Prostate gland (tissue), 1 donor: ENCODE measurements at regions not wholly inside any gene's neighbourhood (a gene's known extent, or its start where the extent isn't known, plus 50 kb on each side); places are given as distances from the start of the nearest gene placed in this dataset.

ENCODE experiments used
- POLR2A ChIP-seq: fragments of 450-650 bp; IDR thresholded peaks from one replicate; pipeline ENCODE4 v1.6.1; 2016; ENCODE audit warnings: antibody characterized with exemption, mild to moderate bottlenecking
- POLR2AphosphoS5 ChIP-seq: sonication (generic); formaldehyde crosslinking; IDR thresholded peaks from one replicate; pipeline ENCODE4 v1.6.1; 2017; ENCODE audit warnings: antibody characterized with exemption

DNA sequence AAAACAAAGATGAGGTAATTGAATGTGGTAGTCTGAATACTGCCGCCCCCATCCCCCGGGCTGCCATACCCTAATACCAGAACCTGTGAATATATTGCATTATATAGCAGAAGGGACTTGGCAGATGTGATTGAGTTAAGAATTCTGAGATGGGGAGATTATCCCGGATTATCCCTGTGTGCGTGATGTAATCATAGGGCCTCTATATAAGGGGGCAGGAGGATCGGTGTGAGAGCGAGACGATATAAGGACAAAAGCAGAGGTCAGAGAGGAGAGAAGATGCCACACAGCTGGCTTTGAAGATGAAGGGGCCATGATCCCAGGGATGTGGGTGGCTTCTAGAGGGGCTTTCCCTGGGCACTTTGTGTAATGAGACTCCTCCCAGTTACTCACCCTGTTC is 101.7 kb upstream of the TLE1 start:
- no peak for TF ChIP-seq POLR2AphosphoS5
- TF ChIP-seq POLR2A: no peak
